ENCODE measurements at regions not wholly inside any gene's neighbourhood (a gene's known extent, or its start where the extent isn't known, plus 50 kb on each side); places are given as distances from the start of the nearest gene placed in this dataset.

GRCh38 chr20:11140359-11140758 is 466.6 kb upstream of the JAG1 start:
- DNase-seq (ENCODE audit: low read depth in 6 of 9, low spot score in 9 of 9), result no peak
- Histone ChIP-seq H3K4me3 (ENCODE audit: low read length in 2 of 2) (no peak overlapping the region), H3K36me3 (ENCODE audit: control insufficient read depth in 2 of 2, insufficient read depth in 2 of 2, low read length in 1 of 2) (no peaks in the 10 kb centered on the region), H3K27me3 (ENCODE audit: control insufficient read depth in 2 of 2, insufficient read depth in 1 of 2, low read length in 1 of 2) (no peaks in the 10 kb centered on the region), H3K4me1 (ENCODE audit: control insufficient read depth in 2 of 2, insufficient read depth in 2 of 2, low read length in 2 of 2) (no peaks in the 10 kb centered on the region), H3K9me3 (ENCODE audit: control insufficient read depth in 2 of 2, insufficient read depth in 1 of 2, low read length in 1 of 2) (no peaks in the 10 kb centered on the region), H3K27ac (ENCODE audit: low read depth in 1 of 2, low read length in 1 of 2) (no peak overlapping the region)
- 92% methylated on average over 3 of the region's 3 CpGs for WGBS

- Histone ChIP-seq H3K27ac (ENCODE audit: low read depth in 1 of 2, low read length in 1 of 2) (no peak overlapping the region), H3K27me3 (ENCODE audit: control insufficient read depth in 2 of 2, insufficient read depth in 1 of 2, low read length in 1 of 2) (no peaks in the 10 kb centered on the region), H3K4me1 (ENCODE audit: control insufficient read depth in 2 of 2, insufficient read depth in 2 of 2, low read length in 2 of 2) (no peaks in the 10 kb centered on the region), H3K9me3 (ENCODE audit: control insufficient read depth in 2 of 2, insufficient read depth in 1 of 2, low read length in 1 of 2) (no peaks in the 10 kb centered on the region), H3K4me3 (ENCODE audit: low read length in 2 of 2) (no peak overlapping the region), H3K36me3 (ENCODE audit: control insufficient read depth in 2 of 2, insufficient read depth in 2 of 2, low read length in 1 of 2) (no peaks in the 10 kb centered on the region)
- no peak for DNase-seq (ENCODE audit: low read depth in 6 of 9, low spot score in 9 of 9)
- WGBS, result 94% methylated on average over 2 of the region's 2 CpGs
Measured at GRCh38 chr20:11143481-11143880, 469.7 kb upstream of the JAG1 start.

GRCh38 chr20:11144114-11144950 is 470.5 kb upstream of the JAG1 start:
- no peaks in the 10 kb centered on the region for H3K27me3 ChIP-seq (ENCODE audit: control insufficient read depth in 2 of 2, insufficient read depth in 1 of 2, low read length in 1 of 2)
- no peaks in the 10 kb centered on the region for H3K4me1 ChIP-seq (ENCODE audit: control insufficient read depth in 2 of 2, insufficient read depth in 2 of 2, low read length in 2 of 2)
- no peaks in the 10 kb centered on the region for H3K36me3 ChIP-seq (ENCODE audit: control insufficient read depth in 2 of 2, insufficient read depth in 2 of 2, low read length in 1 of 2)
- DNase-seq (ENCODE audit: low read depth in 6 of 9, low spot score in 9 of 9), result no peak
- H3K4me3 ChIP-seq (ENCODE audit: low read length in 2 of 2), result no peak overlapping the region
- H3K27ac ChIP-seq (ENCODE audit: low read depth in 1 of 2, low read length in 1 of 2), result no peak overlapping the region
- no peaks in the 10 kb centered on the region for H3K9me3 ChIP-seq (ENCODE audit: control insufficient read depth in 2 of 2, insufficient read depth in 1 of 2, low read length in 1 of 2)
- 91% methylated on average over 10 of the region's 10 CpGs for WGBS

GRCh38 chr20:11145616-11146015 is 471.8 kb upstream of the JAG1 start:
- Histone ChIP-seq H3K27ac (ENCODE audit: low read depth in 1 of 2, low read length in 1 of 2) (no peak overlapping the region), H3K4me3 (ENCODE audit: low read length in 2 of 2) (no peak overlapping the region), H3K4me1 (ENCODE audit: control insufficient read depth in 2 of 2, insufficient read depth in 2 of 2, low read length in 2 of 2) (no peaks in the 10 kb centered on the region), H3K27me3 (ENCODE audit: control insufficient read depth in 2 of 2, insufficient read depth in 1 of 2, low read length in 1 of 2) (no peaks in the 10 kb centered on the region), H3K9me3 (ENCODE audit: control insufficient read depth in 2 of 2, insufficient read depth in 1 of 2, low read length in 1 of 2) (no peaks in the 10 kb centered on the region), H3K36me3 (ENCODE audit: control insufficient read depth in 2 of 2, insufficient read depth in 2 of 2, low read length in 1 of 2) (no peaks in the 10 kb centered on the region)
- no peak for DNase-seq (ENCODE audit: low read depth in 6 of 9, low spot score in 9 of 9)
- WGBS, result 89% methylated on average over 3 of the region's 3 CpGs

GRCh38 chr20:11153819-11154218 is 480.0 kb upstream of the JAG1 start:
- Histone ChIP-seq H3K36me3 (ENCODE audit: control insufficient read depth in 2 of 2, insufficient read depth in 2 of 2, low read length in 1 of 2) (no peaks in the 10 kb centered on the region), H3K4me3 (ENCODE audit: low read length in 2 of 2) (no peak overlapping the region), H3K27me3 (ENCODE audit: control insufficient read depth in 2 of 2, insufficient read depth in 1 of 2, low read length in 1 of 2) (no peaks in the 10 kb centered on the region), H3K4me1 (ENCODE audit: control insufficient read depth in 2 of 2, insufficient read depth in 2 of 2, low read length in 2 of 2) (no peaks in the 10 kb centered on the region), H3K27ac (ENCODE audit: low read depth in 1 of 2, low read length in 1 of 2) (no peak overlapping the region), H3K9me3 (ENCODE audit: control insufficient read depth in 2 of 2, insufficient read depth in 1 of 2, low read length in 1 of 2) (no peaks in the 10 kb centered on the region)
- WGBS, result 90% methylated on average over 1 of the region's 1 CpG
- DNase-seq (ENCODE audit: low read depth in 6 of 9, low spot score in 9 of 9), result no peak

GRCh38 chr20:11155156-11155756 is 481.5 kb upstream of the JAG1 start:
- H3K9me3 ChIP-seq (ENCODE audit: control insufficient read depth in 2 of 2, insufficient read depth in 1 of 2, low read length in 1 of 2), result no peaks in the 10 kb centered on the region
- no peak overlapping the region for H3K27ac ChIP-seq (ENCODE audit: low read depth in 1 of 2, low read length in 1 of 2)
- 99% methylated on average over 1 of the region's 1 CpG for WGBS
- no peaks in the 10 kb centered on the region for H3K27me3 ChIP-seq (ENCODE audit: control insufficient read depth in 2 of 2, insufficient read depth in 1 of 2, low read length in 1 of 2)
- no peaks in the 10 kb centered on the region for H3K4me1 ChIP-seq (ENCODE audit: control insufficient read depth in 2 of 2, insufficient read depth in 2 of 2, low read length in 2 of 2)
- H3K36me3 ChIP-seq (ENCODE audit: control insufficient read depth in 2 of 2, insufficient read depth in 2 of 2, low read length in 1 of 2), result no peaks in the 10 kb centered on the region
- H3K4me3 ChIP-seq (ENCODE audit: low read length in 2 of 2), result no peak overlapping the region
- no peak for DNase-seq (ENCODE audit: low read depth in 6 of 9, low spot score in 9 of 9)

GRCh38 chr20:11156922-11157321 is 483.1 kb upstream of the JAG1 start:
- Histone ChIP-seq H3K4me1 (ENCODE audit: control insufficient read depth in 2 of 2, insufficient read depth in 2 of 2, low read length in 2 of 2) (no peaks in the 10 kb centered on the region), H3K27ac (ENCODE audit: low read depth in 1 of 2, low read length in 1 of 2) (no peak overlapping the region), H3K36me3 (ENCODE audit: control insufficient read depth in 2 of 2, insufficient read depth in 2 of 2, low read length in 1 of 2) (no peaks in the 10 kb centered on the region), H3K27me3 (ENCODE audit: control insufficient read depth in 2 of 2, insufficient read depth in 1 of 2, low read length in 1 of 2) (no peaks in the 10 kb centered on the region), H3K9me3 (ENCODE audit: control insufficient read depth in 2 of 2, insufficient read depth in 1 of 2, low read length in 1 of 2) (no peaks in the 10 kb centered on the region), H3K4me3 (ENCODE audit: low read length in 2 of 2) (no peak overlapping the region)
- 92% methylated on average over 3 of the region's 3 CpGs for WGBS
- DNase-seq (ENCODE audit: low read depth in 6 of 9, low spot score in 9 of 9), result no peak

GRCh38 chr20:11158146-11158545 is 484.3 kb upstream of the JAG1 start:
- Histone ChIP-seq H3K36me3 (ENCODE audit: control insufficient read depth in 2 of 2, insufficient read depth in 2 of 2, low read length in 1 of 2) (no peaks in the 10 kb centered on the region), H3K9me3 (ENCODE audit: control insufficient read depth in 2 of 2, insufficient read depth in 1 of 2, low read length in 1 of 2) (no peaks in the 10 kb centered on the region), H3K27me3 (ENCODE audit: control insufficient read depth in 2 of 2, insufficient read depth in 1 of 2, low read length in 1 of 2) (no peaks in the 10 kb centered on the region), H3K4me3 (ENCODE audit: low read length in 2 of 2) (no peak overlapping the region), H3K27ac (ENCODE audit: low read depth in 1 of 2, low read length in 1 of 2) (no peak overlapping the region), H3K4me1 (ENCODE audit: control insufficient read depth in 2 of 2, insufficient read depth in 2 of 2, low read length in 2 of 2) (no peaks in the 10 kb centered on the region)
- WGBS, result 90% methylated on average over 2 of the region's 2 CpGs
- DNase-seq (ENCODE audit: low read depth in 6 of 9, low spot score in 9 of 9), result no peak

GRCh38 chr20:11158589-11158988 is 484.8 kb upstream of the JAG1 start:
- no peaks in the 10 kb centered on the region for H3K4me1 ChIP-seq (ENCODE audit: control insufficient read depth in 2 of 2, insufficient read depth in 2 of 2, low read length in 2 of 2)
- no peaks in the 10 kb centered on the region for H3K36me3 ChIP-seq (ENCODE audit: control insufficient read depth in 2 of 2, insufficient read depth in 2 of 2, low read length in 1 of 2)
- WGBS, result 91% methylated on average over 2 of the region's 2 CpGs
- H3K4me3 ChIP-seq (ENCODE audit: low read length in 2 of 2), result no peak overlapping the region
- no peaks in the 10 kb centered on the region for H3K27me3 ChIP-seq (ENCODE audit: control insufficient read depth in 2 of 2, insufficient read depth in 1 of 2, low read length in 1 of 2)
- no peak for DNase-seq (ENCODE audit: low read depth in 6 of 9, low spot score in 9 of 9)
- no peaks in the 10 kb centered on the region for H3K9me3 ChIP-seq (ENCODE audit: control insufficient read depth in 2 of 2, insufficient read depth in 1 of 2, low read length in 1 of 2)
- H3K27ac ChIP-seq (ENCODE audit: low read depth in 1 of 2, low read length in 1 of 2), result no peak overlapping the region
